ENCODE measurements at regions not wholly inside any gene's neighbourhood (a gene's known extent, or its start where the extent isn't known, plus 50 kb on each side); places are given as distances from the start of the nearest gene placed in this dataset.

GRCh38 chr9:13369431-13369830 lies 89.9 kb upstream of the MPDZ start:
- TF ChIP-seq SATB2 (CRISPR knock-in tag; IDR thresholded peaks at IDR 0.05): no peak
- TF ChIP-seq RAD21 (CRISPR knock-in tag; IDR thresholded peaks at IDR 0.05): no peak
- no peak for TF ChIP-seq DMAP1 (CRISPR knock-in tag; IDR thresholded peaks at IDR 0.05)
- no peak for TF ChIP-seq ZNF558 (CRISPR knock-in tag; IDR thresholded peaks at IDR 0.05; ENCODE audit: borderline replicate concordance)
- Histone ChIP-seq H3K79me2 (ENCODE audit: insufficient read depth, low read length) (no peaks in the 10 kb centered on the region), H3K27me3 (ENCODE audit: control insufficient read depth in 1 of 2, insufficient read depth in 2 of 2, low read length in 2 of 2) (no peaks in the 10 kb centered on the region), H3K9me3 (ENCODE audit: low read length) (no peaks in the 10 kb centered on the region), H3K4me2 (ENCODE audit: low read depth, low read length) (no peak overlapping the region), H3K4me3 (replicated peaks in 1 of 3; ENCODE audit: insufficient read depth in 1 of 3, low read depth in 2 of 3, low read length in 3 of 3) (no peak overlapping the region), H2AFZ (ENCODE audit: low read length) (no peak overlapping the region), H3K27ac (ENCODE audit: extremely low read length, insufficient read depth, low read length) (no peak overlapping the region), H4K20me1 (ENCODE audit: insufficient read depth, low read length) (no peaks in the 10 kb centered on the region), H3K4me1 (ENCODE audit: insufficient read depth, low read length) (no peaks in the 10 kb centered on the region), H3K36me3 (replicated peaks in 1 of 2; ENCODE audit: control insufficient read depth in 1 of 2, insufficient read depth in 2 of 2, low read length in 2 of 2) (no peaks in the 10 kb centered on the region), H3K9ac (ENCODE audit: insufficient read depth, low read depth, low read length) (no peak overlapping the region)
- POLR2A ChIA-PET: no interaction called here
- CTCF ChIA-PET (ENCODE audit: low intra/inter-chr PET ratio, low total read pairs): no interaction called here
- 0% methylated on average over 4 of the region's 4 CpGs for WGBS (ENCODE audit: low lambda C conversion rate)
- in situ Hi-C loops (cut with HindIII; ENCODE audit: extremely low pct_ligation_motif_present, low pct_unique_long_range_greater_than_20kb) (no loop called here), intact Hi-C loops (cut with micrococcal nuclease; ENCODE audit: unreplicated experiment) (no loop called here)
- ATAC-seq (no peak), FAIRE-seq (no peak), DNase-seq (ENCODE audit: low spot score) (no peak)
- no TSS peak for BruUV-seq (replicated peaks)

GRCh38 chr9:13367784-13368183 lies 88.3 kb upstream of the MPDZ start:
- H3K4me2 ChIP-seq (ENCODE audit: low read depth, low read length): no peak overlapping the region
- ATAC-seq: no peak
- ChIA-PET POLR2A (no interaction called here), CTCF (ENCODE audit: low intra/inter-chr PET ratio, low total read pairs) (no interaction called here)
- no peaks in the 10 kb centered on the region for H3K4me1 ChIP-seq (ENCODE audit: insufficient read depth, low read length)
- no peak overlapping the region for H2AFZ ChIP-seq (ENCODE audit: low read length)
- no peak for FAIRE-seq
- no peaks in the 10 kb centered on the region for H3K9me3 ChIP-seq (ENCODE audit: low read length)
- no peak overlapping the region for H3K4me3 ChIP-seq (replicated peaks in 1 of 3; ENCODE audit: insufficient read depth in 1 of 3, low read depth in 2 of 3, low read length in 3 of 3)
- in situ Hi-C loops (cut with HindIII; ENCODE audit: extremely low pct_ligation_motif_present, low pct_unique_long_range_greater_than_20kb): no loop called here
- WGBS (ENCODE audit: low lambda C conversion rate): 3% methylated on average over 4 of the region's 4 CpGs
- no peak overlapping the region for H3K9ac ChIP-seq (ENCODE audit: insufficient read depth, low read depth, low read length)
- H3K27me3 ChIP-seq (ENCODE audit: control insufficient read depth in 1 of 2, insufficient read depth in 2 of 2, low read length in 2 of 2): no peaks in the 10 kb centered on the region; a peak in 1 of 5 replicates
- intact Hi-C loops (cut with micrococcal nuclease; ENCODE audit: unreplicated experiment): no loop called here
- no TSS peak for BruUV-seq (replicated peaks)
- no peak overlapping the region for H3K27ac ChIP-seq (ENCODE audit: extremely low read length, insufficient read depth, low read length)
- H4K20me1 ChIP-seq (ENCODE audit: insufficient read depth, low read length): no peaks in the 10 kb centered on the region
- no peak for DNase-seq (ENCODE audit: low spot score)
- no peaks in the 10 kb centered on the region for H3K36me3 ChIP-seq (replicated peaks in 1 of 2; ENCODE audit: control insufficient read depth in 1 of 2, insufficient read depth in 2 of 2, low read length in 2 of 2)
- H3K79me2 ChIP-seq (ENCODE audit: insufficient read depth, low read length): no peaks in the 10 kb centered on the region
- TF ChIP-seq ZNF710 (CRISPR knock-in tag; IDR thresholded peaks at IDR 0.05; ENCODE audit: borderline replicate concordance): no peak
- TF ChIP-seq STAT6 (CRISPR knock-in tag; IDR thresholded peaks at IDR 0.05; ENCODE audit: borderline replicate concordance): no peak
- no peak for TF ChIP-seq KLF12 (CRISPR knock-in tag; IDR thresholded peaks at IDR 0.05; ENCODE audit: borderline replicate concordance)
- TF ChIP-seq RERE (CRISPR knock-in tag; IDR thresholded peaks at IDR 0.05; ENCODE audit: low read depth): no peak
